PC-9 (cell line): ENCODE measurements at regions not wholly inside any gene's neighbourhood (a gene's known extent, or its start where the extent isn't known, plus 50 kb on each side); places are given as distances from the start of the nearest gene placed in this dataset.
A peak's percentile ranks its signal among the peaks of the same experiment; 100 is the strongest.

Experiments
- BruUV-seq: library from RNA; stranded (reverse); fragments of 400-500 nt; replicated peaks from 2 replicates; lab custom pipeline; 2021; lab: Mats Ljungman, UMichigan
- CTCF ChIA-PET: fragments of 300-600 bp; sonication (Branson Sonifier 250); formaldehyde crosslinking; loops from one replicate; lab custom pipeline; 2022; ENCODE audit warnings: antibody characterized with exemption; lab: Charles Lee
- POLR2A ChIA-PET: fragments of 300-600 bp; sonication (Branson Sonifier 250); formaldehyde crosslinking; loops from one replicate; lab custom pipeline; 2022; ENCODE audit warnings: antibody characterized with exemption; ENCODE audit not compliant: unreplicated experiment; lab: Charles Lee
- DNase-seq, 2 experiments: peaks; one replicate each; pipeline versions ENCODE4 v3.0.0 to v3.0.0-alpha.2; 2015 to 2022; ENCODE audit warnings: mixed read lengths in 1 of 2
- H2AFZ ChIP-seq: fragments of 200-600 bp; sonication (generic); 2 replicates; pipeline ENCODE4 v1.8.1; 2017; ENCODE audit warnings: antibody characterized with exemption
- H3F3A ChIP-seq: fragments of 200-600 bp; sonication (generic); 2 replicates; pipeline ENCODE4 v1.8.1; 2017; ENCODE audit warnings: antibody characterized with exemption, mild to moderate bottlenecking, low read depth; ENCODE audit not compliant: insufficient read depth
- H3K27ac ChIP-seq: fragments of 200-600 bp; sonication (generic); 2 replicates; pipeline ENCODE4 v1.6.1; 2016; ENCODE audit warnings: mixed run types
- H3K27me3 ChIP-seq: fragments of 200-600 bp; sonication (generic); 2 replicates; pipeline ENCODE4 v1.6.1; 2016; ENCODE audit warnings: low read depth, mixed run types; ENCODE audit not compliant: insufficient read depth
- H3K36me3 ChIP-seq: fragments of 200-600 bp; sonication (generic); 2 replicates; pipeline ENCODE4 v1.6.1; 2016; ENCODE audit warnings: low read depth, mixed run types
- H3K4me1 ChIP-seq: fragments of 200-600 bp; sonication (generic); replicated peaks from 2 replicates; pipeline ENCODE4 v1.6.1; 2016; ENCODE audit warnings: mixed run types; ENCODE audit not compliant: insufficient read depth
- H3K4me2 ChIP-seq: fragments of 200-600 bp; sonication (generic); 2 replicates; pipeline ENCODE4 v1.6.1; 2017; ENCODE audit warnings: mixed run types
- H3K4me3 ChIP-seq: fragments of 200-600 bp; sonication (generic); 2 replicates; pipeline ENCODE4 v1.6.1; 2016; ENCODE audit warnings: mixed run types
- H3K79me2 ChIP-seq: fragments of 200-600 bp; sonication (generic); 2 replicates; pipeline ENCODE4 v1.6.1; 2017; ENCODE audit warnings: low read depth, mixed run types
- H3K9me2 ChIP-seq: fragments of 200-600 bp; sonication (generic); 2 replicates; pipeline ENCODE4 v1.8.1; 2017; ENCODE audit warnings: mild to moderate bottlenecking; ENCODE audit not compliant: insufficient read depth
- H3K9me3 ChIP-seq: fragments of 200-600 bp; sonication (generic); 2 replicates; pipeline ENCODE4 v1.8.1; 2016; ENCODE audit warnings: low read depth; ENCODE audit not compliant: insufficient read depth
- H4K20me1 ChIP-seq: fragments of 200-600 bp; sonication (generic); 2 replicates; pipeline ENCODE4 v1.8.1; 2017; ENCODE audit not compliant: insufficient read depth
- CTCF ChIP-seq: fragments of 200-600 bp; sonication (generic); conservative IDR thresholded peaks from 2 replicates; pipeline ENCODE4 v1.6.1; 2017; ENCODE audit warnings: mixed run types, antibody characterized with exemption, mild to moderate bottlenecking, moderate library complexity
- EZH2 ChIP-seq: fragments of 200-600 bp; sonication (generic); IDR thresholded peaks from 2 replicates; pipeline ENCODE4 v1.8.0; 2017; ENCODE audit warnings: antibody characterized with exemption, low read depth
- intact Hi-C: fragments of 100-400 bp; cut with micrococcal nuclease; formaldehyde crosslinking; loops from one replicate; pipeline ENCODE4 v1.10.0; 2022; ENCODE audit not compliant: unreplicated experiment

GRCh38 chr13:72386138-72386684, 341.2 kb downstream of the MZT1 start:
- BruUV-seq: no TSS peak
- CTCF ChIA-PET: no interaction called here
- intact Hi-C loops: no loop called here

DNA sequence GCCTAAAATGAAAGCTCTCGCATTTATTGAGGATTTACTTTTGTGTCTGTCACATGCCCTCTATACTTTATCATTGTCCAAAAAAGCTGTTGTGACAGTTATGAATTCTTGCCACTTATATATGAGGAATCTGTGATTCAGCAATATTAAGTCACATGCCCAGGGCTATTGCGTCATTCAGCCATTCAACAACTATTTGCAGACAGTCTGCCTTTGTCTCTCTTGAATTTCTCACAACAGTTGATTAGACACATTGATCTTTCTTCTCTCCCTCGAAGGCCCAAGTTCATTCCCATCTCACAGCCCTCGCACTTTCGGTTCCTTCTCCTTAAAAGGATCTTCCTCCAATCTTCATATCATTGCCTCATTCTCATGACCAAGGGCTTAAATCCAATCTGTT, 342.6 kb downstream of the MZT1 start:
- ChIA-PET POLR2A (no interaction called here), CTCF (no interaction called here)
- H2AFZ ChIP-seq: no peak overlapping the region
- no peaks in the 10 kb centered on the region for H4K20me1 ChIP-seq
- no peak overlapping the region for H3K4me2 ChIP-seq
- H3F3A ChIP-seq: no peaks in the 10 kb centered on the region
- H3K79me2 ChIP-seq: no peaks in the 10 kb centered on the region
- no peaks in the 10 kb centered on the region for H3K27me3 ChIP-seq
- peak in 1 of 2 experiments; percentile 10 for DNase-seq
- no peak overlapping the region for H3K4me3 ChIP-seq
- intact Hi-C loops: no loop called here
- no TSS peak for BruUV-seq
- H3K9me2 ChIP-seq: no peaks in the 10 kb centered on the region
- no peaks in the 10 kb centered on the region for H3K36me3 ChIP-seq
- no peaks in the 10 kb centered on the region for H3K9me3 ChIP-seq
- H3K4me1 ChIP-seq: no peaks in the 10 kb centered on the region; the same call in 1 of the 2 replicates
- TF ChIP-seq CTCF: no peak
- no peak for TF ChIP-seq EZH2
- no peak overlapping the region for H3K27ac ChIP-seq

More at GRCh38 chr13:72386138-72386684, 341.2 kb downstream of the MZT1 start:
- H3K4me1 ChIP-seq: no peaks in the 10 kb centered on the region; the same call in 1 of the 2 replicates
- H2AFZ ChIP-seq: no peak overlapping the region
- no peak overlapping the region for H3K4me3 ChIP-seq
- DNase-seq: no peak
- TF ChIP-seq EZH2 (no peak), CTCF (no peak)
- no peaks in the 10 kb centered on the region for H4K20me1 ChIP-seq
- H3K4me2 ChIP-seq: no peak overlapping the region
- POLR2A ChIA-PET: no interaction called here
- H3K9me2 ChIP-seq: no peaks in the 10 kb centered on the region
- H3K27ac ChIP-seq: no peak overlapping the region
- no peaks in the 10 kb centered on the region for H3K79me2 ChIP-seq
- no peaks in the 10 kb centered on the region for H3K27me3 ChIP-seq
- H3K36me3 ChIP-seq: no peaks in the 10 kb centered on the region
- no peaks in the 10 kb centered on the region for H3F3A ChIP-seq
- H3K9me3 ChIP-seq: no peaks in the 10 kb centered on the region

DNA sequence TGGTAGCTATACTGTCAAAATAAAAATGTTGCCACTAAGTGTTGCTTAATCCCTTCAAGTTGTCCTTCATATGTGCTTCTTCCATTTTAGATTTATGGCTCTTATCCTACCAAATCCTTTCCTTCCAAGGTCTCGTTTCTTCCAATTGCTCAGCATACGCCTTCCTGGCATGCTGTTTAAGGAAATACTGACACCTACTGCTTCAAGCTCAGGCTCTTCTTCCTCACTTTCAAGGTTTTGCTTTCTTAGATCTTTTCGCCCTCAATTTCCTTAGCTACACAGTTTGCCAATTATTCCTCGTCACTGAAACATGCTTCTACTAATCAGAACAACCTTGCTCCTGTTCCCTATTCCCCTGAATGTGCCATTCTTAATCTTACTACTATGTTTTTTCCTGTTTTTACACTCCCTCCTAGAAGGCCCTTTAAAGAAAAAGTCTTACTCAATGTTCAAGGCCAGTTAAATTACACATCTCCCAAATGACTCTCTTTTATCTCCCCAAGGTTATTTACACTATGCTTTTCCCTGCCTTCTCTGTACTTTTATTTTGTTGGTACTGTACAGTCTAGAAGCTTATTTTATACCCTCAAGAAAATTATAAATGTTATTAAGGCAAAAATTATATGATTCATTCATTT, 343.1 kb downstream of the MZT1 start:
- ChIA-PET CTCF (no interaction called here), POLR2A (no interaction called here)
- no peaks in the 10 kb centered on the region for H3K79me2 ChIP-seq
- intact Hi-C loops: no loop called here
- no peak for DNase-seq
- H3K36me3 ChIP-seq: no peaks in the 10 kb centered on the region
- TF ChIP-seq CTCF (no peak), EZH2 (no peak)
- no peak overlapping the region for H3K4me2 ChIP-seq
- no peak overlapping the region for H2AFZ ChIP-seq
- H3K9me2 ChIP-seq: no peaks in the 10 kb centered on the region
- H3F3A ChIP-seq: no peaks in the 10 kb centered on the region
- H3K27ac ChIP-seq: no peak overlapping the region
- no peaks in the 10 kb centered on the region; the same call in 1 of the 2 replicates for H3K4me1 ChIP-seq
- no TSS peak for BruUV-seq
- H3K27me3 ChIP-seq: no peaks in the 10 kb centered on the region
- H4K20me1 ChIP-seq: no peaks in the 10 kb centered on the region
- H3K9me3 ChIP-seq: no peaks in the 10 kb centered on the region
- H3K4me3 ChIP-seq: no peak overlapping the region
